ENCODE measurements at regions not wholly inside any gene's neighbourhood (a gene's known extent, or its start where the extent isn't known, plus 50 kb on each side); places are given as distances from the start of the nearest gene placed in this dataset.
"Not testable (repeated sequence)": the region's sequence is repeated elsewhere in the genome, so short reads cannot be mapped to it uniquely, and the experiment has no call there.

GRCh38 chrX:46144566-46144965, 400.7 kb downstream of the ZNF674 start:
- DNase-seq (ENCODE audit: low read depth in 1 of 2, low spot score in 1 of 2) = no peak
- in situ Hi-C loops (cut with HindIII; ENCODE audit: low pct_unique_long_range_greater_than_20kb, low sequenced_read_pairs) = no loop called here
- no peak for TF ChIP-seq JUND (IDR thresholded peaks at IDR 0.05; ENCODE audit: low read depth)

DNA sequence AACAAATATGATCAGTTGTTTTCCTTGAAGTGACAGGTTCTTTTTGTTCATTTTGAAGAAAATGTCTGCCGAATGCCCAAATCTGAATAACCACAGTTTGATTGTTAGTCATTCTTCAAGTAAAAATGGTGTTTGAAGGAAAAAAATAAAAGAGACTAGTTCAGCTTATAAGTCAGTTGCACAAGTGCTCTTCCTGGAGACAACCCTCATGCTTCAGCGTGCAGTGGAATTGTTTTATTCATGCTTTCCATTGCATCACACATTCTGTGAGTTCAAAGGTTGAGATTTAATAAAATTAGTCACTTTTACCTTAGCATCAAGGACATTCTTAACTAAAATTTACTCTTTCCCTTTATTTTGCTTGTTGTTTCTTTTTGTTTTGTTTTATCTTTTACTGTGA, 404.9 kb downstream of the ZNF674 start:
- in situ Hi-C loops (cut with HindIII; ENCODE audit: low pct_unique_long_range_greater_than_20kb, low sequenced_read_pairs) = no loop called here
- TF ChIP-seq JUND (IDR thresholded peaks at IDR 0.05; ENCODE audit: low read depth) = no peak
- no peak for DNase-seq (ENCODE audit: low read depth in 1 of 2, low spot score in 1 of 2)

DNA sequence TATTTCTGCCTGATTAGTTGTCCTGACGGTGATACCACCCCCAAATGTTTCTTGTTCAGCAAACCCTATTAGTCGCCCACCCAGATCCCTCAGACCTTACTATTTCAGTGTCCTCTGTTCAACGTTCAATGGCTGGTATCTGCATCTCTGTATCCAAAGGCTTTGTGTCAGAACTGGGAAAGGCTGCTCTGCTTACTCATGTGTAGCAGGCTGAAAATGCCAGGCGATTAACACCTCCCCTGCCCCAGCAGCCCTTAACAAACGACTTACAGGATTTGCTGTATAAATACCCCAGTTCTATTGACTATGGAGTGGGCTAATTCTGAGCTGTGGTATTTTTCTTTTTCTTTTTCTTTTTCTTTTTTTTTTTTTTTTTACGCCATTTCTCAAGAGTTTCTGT, 415.0 kb downstream of the ZNF674 start:
- no peak for TF ChIP-seq JUND (IDR thresholded peaks at IDR 0.05; ENCODE audit: low read depth)
- no peak for DNase-seq (ENCODE audit: low read depth in 1 of 2, low spot score in 1 of 2)
- in situ Hi-C loops (cut with HindIII; ENCODE audit: low pct_unique_long_range_greater_than_20kb, low sequenced_read_pairs) = no loop called here

GRCh38 chrX:46125111-46125510, 420.1 kb downstream of the ZNF674 start:
- in situ Hi-C loops (cut with HindIII; ENCODE audit: low pct_unique_long_range_greater_than_20kb, low sequenced_read_pairs) = no loop called here
- DNase-seq (ENCODE audit: low read depth in 1 of 2, low spot score in 1 of 2) = no peak
- TF ChIP-seq JUND (IDR thresholded peaks at IDR 0.05; ENCODE audit: low read depth) = no peak

GRCh38 chrX:46117234-46117633, 428.0 kb downstream of the ZNF674 start:
- in situ Hi-C loops (cut with HindIII; ENCODE audit: low pct_unique_long_range_greater_than_20kb, low sequenced_read_pairs) = no loop called here
- no peak for DNase-seq (ENCODE audit: low read depth in 1 of 2, low spot score in 1 of 2)
- TF ChIP-seq JUND (IDR thresholded peaks at IDR 0.05; ENCODE audit: low read depth) = no peak

GRCh38 chrX:46087310-46087709, 457.9 kb downstream of the ZNF674 start:
- in situ Hi-C loops (cut with HindIII; ENCODE audit: low pct_unique_long_range_greater_than_20kb, low sequenced_read_pairs); DNase-seq (ENCODE audit: low read depth in 1 of 2, low spot score in 1 of 2): not testable (repeated sequence)

DNA sequence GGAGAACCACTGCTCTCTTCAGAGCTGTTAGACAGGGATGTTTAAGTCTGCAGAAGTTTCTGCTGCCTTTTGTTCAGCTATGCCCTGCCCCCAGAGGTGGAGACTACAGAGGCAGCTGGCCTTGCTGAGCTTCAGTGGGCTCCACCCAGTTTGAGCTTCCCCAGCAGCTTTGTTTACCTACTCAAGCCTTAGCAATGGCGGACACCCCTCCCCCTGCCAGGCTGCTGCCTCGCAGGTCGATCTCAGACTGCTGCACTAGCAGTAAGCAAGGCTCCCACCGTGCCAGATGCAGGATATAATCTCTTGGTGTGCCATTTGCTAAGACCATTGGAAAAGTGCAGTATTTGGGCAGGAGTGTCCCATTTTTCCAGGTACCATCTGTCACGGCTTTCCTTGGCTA, 465.1 kb downstream of the ZNF674 start:
- DNase-seq (ENCODE audit: low read depth in 1 of 2, low spot score in 1 of 2); in situ Hi-C loops (cut with HindIII; ENCODE audit: low pct_unique_long_range_greater_than_20kb, low sequenced_read_pairs): not testable (repeated sequence)

DNA sequence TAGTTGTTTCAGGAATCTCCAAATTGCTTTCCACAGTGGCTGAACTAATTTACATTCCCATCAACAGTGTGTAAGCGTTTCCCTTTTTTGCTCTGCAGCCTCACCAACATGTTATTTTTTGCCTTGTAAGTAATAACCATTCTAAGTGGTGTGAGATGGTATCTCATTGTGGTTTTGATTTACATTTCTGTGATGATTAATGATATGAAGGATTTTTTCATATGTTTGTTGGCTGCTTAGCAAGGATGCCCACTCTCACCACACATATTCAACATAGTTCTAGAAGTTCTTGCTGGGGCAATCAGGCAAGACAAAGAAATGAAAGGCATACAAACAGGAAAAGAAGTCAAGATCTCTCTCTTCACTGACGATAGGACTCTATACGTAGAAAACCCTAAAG, 472.4 kb downstream of the ZNF674 start:
- DNase-seq (ENCODE audit: low read depth in 1 of 2, low spot score in 1 of 2) = no peak
- in situ Hi-C loops (cut with HindIII; ENCODE audit: low pct_unique_long_range_greater_than_20kb, low sequenced_read_pairs) = no loop called here
- no peak for TF ChIP-seq JUND (IDR thresholded peaks at IDR 0.05; ENCODE audit: low read depth)

DNA sequence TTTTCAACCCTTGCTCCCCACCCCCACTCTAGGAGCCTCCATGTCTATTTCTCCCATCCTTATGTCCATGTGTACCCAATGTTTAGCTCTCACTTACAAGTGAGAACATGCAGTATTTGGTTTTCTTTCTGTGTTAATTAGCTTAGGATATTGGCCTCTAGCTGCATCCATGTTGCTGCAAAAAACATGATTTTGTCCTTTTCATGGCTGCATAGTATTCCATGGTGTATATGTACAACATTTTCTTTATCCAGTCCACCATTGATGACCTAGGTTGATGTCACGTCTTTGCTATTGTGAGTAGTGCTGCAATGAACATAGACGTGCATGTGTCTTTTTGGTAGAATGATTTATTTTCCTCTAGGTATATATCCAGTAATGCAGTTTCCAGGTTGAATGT, 472.8 kb downstream of the ZNF674 start:
- DNase-seq (ENCODE audit: low read depth in 1 of 2, low spot score in 1 of 2) = no peak
- in situ Hi-C loops (cut with HindIII; ENCODE audit: low pct_unique_long_range_greater_than_20kb, low sequenced_read_pairs) = no loop called here
- no peak for TF ChIP-seq JUND (IDR thresholded peaks at IDR 0.05; ENCODE audit: low read depth)

- in situ Hi-C loops (cut with HindIII; ENCODE audit: low pct_unique_long_range_greater_than_20kb, low sequenced_read_pairs) = no loop called here
- TF ChIP-seq JUND (IDR thresholded peaks at IDR 0.05; ENCODE audit: low read depth) = no peak
- DNase-seq (ENCODE audit: low read depth in 1 of 2, low spot score in 1 of 2) = no peak
Observed at GRCh38 chrX:46070421-46070820, 474.8 kb downstream of the ZNF674 start.

DNA sequence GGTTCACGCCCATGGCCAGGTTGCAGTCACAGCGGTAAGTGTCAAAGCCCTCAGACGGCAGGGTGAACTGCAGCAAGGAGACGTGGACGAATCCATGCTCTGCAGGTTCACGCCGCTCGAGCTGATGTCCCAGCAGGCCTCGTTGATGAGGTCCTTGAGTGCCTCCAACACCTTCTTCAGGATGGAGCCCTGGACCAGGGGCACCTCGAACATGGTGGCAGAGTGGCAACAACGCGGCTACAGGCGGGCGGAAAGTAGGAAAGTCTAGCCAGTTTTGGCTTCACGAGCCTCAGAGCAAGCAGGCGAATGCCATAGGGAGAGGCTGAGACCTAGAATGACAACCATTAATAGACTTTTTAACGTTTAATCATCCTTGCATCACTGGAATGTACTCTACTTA, 485.9 kb downstream of the ZNF674 start:
- no peak for DNase-seq (ENCODE audit: low read depth in 1 of 2, low spot score in 1 of 2)
- in situ Hi-C loops (cut with HindIII; ENCODE audit: low pct_unique_long_range_greater_than_20kb, low sequenced_read_pairs) = no loop called here
- TF ChIP-seq JUND (IDR thresholded peaks at IDR 0.05; ENCODE audit: low read depth) = no peak

DNA sequence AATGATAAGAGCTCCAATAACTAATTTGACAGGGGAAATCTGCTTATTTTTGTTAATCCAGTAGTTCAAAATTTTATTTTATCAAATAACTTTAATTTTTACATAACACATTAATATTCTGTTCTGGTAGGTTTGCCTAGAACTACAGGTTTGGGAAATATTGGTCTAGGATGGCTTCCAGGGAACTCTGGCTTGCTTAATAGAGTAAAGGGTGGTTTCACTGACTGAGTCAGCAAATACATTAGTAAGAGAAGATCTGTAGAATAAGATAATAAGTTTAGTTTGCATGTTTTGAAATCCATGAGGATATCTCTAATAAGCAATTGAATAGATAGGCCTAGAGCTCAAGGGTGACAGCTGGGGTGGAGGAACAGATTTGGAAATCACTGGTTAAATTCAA, 500.7 kb downstream of the ZNF674 start:
- TF ChIP-seq JUND (IDR thresholded peaks at IDR 0.05; ENCODE audit: low read depth) = no peak
- in situ Hi-C loops (cut with HindIII; ENCODE audit: low pct_unique_long_range_greater_than_20kb, low sequenced_read_pairs) = no loop called here

GRCh38 chrX:46040001-46040400, 505.2 kb downstream of the ZNF674 start:
- in situ Hi-C loops (cut with HindIII; ENCODE audit: low pct_unique_long_range_greater_than_20kb, low sequenced_read_pairs) = no loop called here
- no peak for TF ChIP-seq JUND (IDR thresholded peaks at IDR 0.05; ENCODE audit: low read depth)
- no peak for DNase-seq (ENCODE audit: low read depth in 1 of 2, low spot score in 1 of 2)

More for the DNA sequence above, 500.7 kb downstream of the ZNF674 start:
- no peak for DNase-seq (ENCODE audit: low read depth in 1 of 2, low spot score in 1 of 2)

GRCh38 chrX:46039526-46039925, 505.7 kb downstream of the ZNF674 start:
- no peak for TF ChIP-seq JUND (IDR thresholded peaks at IDR 0.05; ENCODE audit: low read depth)
- DNase-seq (ENCODE audit: low read depth in 1 of 2, low spot score in 1 of 2) = no peak
- in situ Hi-C loops (cut with HindIII; ENCODE audit: low pct_unique_long_range_greater_than_20kb, low sequenced_read_pairs) = no loop called here

DNA sequence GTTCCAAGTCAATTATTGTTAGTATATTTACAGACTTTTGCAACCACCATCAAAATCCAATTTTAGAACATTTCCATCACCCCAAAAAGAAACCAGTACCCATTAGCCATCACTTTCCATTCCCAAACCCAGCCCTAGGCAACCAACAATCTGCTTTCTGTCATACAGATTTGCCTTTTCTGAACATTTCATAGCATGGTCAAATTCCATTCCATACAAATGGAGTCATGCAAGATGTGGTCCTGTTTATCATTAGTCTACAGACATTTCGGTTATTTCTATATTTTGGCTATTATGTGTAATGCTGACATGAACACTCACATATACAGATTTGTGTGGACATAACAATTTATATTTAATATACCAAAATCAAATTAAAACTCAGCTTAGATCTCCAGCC, 508.7 kb downstream of the ZNF674 start:
- no peak for TF ChIP-seq JUND (IDR thresholded peaks at IDR 0.05; ENCODE audit: low read depth)
- DNase-seq (ENCODE audit: low read depth in 1 of 2, low spot score in 1 of 2) = no peak
- in situ Hi-C loops (cut with HindIII; ENCODE audit: low pct_unique_long_range_greater_than_20kb, low sequenced_read_pairs) = no loop called here
